Activated T-cell treated with anti-CD3 and anti-CD28 coated beads, Interleukin-2, amount 50 U/mL, for 72 hours (primary cell): ENCODE measurements at regions not wholly inside any gene's neighbourhood (a gene's known extent, or its start where the extent isn't known, plus 50 kb on each side); places are given as distances from the start of the nearest gene placed in this dataset.

Experiments
- ATAC-seq, 2 donors: fragments of 150-1000 bp; cut with Tn5 transposase; replicated peaks in 1 of 2; 2 replicates each; pipeline ENCODE4 v1.10.0; 2021; ENCODE audit warnings: moderate library complexity in 2 of 2, mild to moderate bottlenecking in 1 of 2
- DNase-seq, 2 donors: peaks; one replicate each; pipeline ENCODE4 v3.0.0; 2021 to 2022; ENCODE audit warnings: mixed read lengths in 1 of 2
- H3K27ac Mint-ChIP-seq: one replicate; pipeline ENCODE4 v1.8.0; 2022; ENCODE audit warnings: mild to moderate bottlenecking, moderate library complexity, mixed read lengths
- H3K27me3 Mint-ChIP-seq: one replicate; pipeline ENCODE4 v1.8.0; 2022; ENCODE audit warnings: low read depth, mixed read lengths
- H3K36me3 Mint-ChIP-seq, 2 donors: one replicate each; pipeline ENCODE4 v1.8.0; 2022; ENCODE audit warnings: mixed read lengths in 2 of 2, mild to moderate bottlenecking in 1 of 2; ENCODE audit not compliant: insufficient read depth in 2 of 2
- H3K4me1 Mint-ChIP-seq: one replicate; pipeline ENCODE4 v1.8.0; 2022; ENCODE audit warnings: low read depth, mixed read lengths
- H3K4me3 Mint-ChIP-seq, 2 donors: one replicate each; pipeline ENCODE4 v1.8.0; 2022; ENCODE audit warnings: mild to moderate bottlenecking in 2 of 2, mixed read lengths in 2 of 2, moderate library complexity in 2 of 2
- H3K9me3 Mint-ChIP-seq, 2 donors: one replicate each; pipeline ENCODE4 v1.8.0; 2022; ENCODE audit warnings: mixed read lengths in 2 of 2

GRCh38 chr15:58235961-58236360 lies 97.8 kb downstream of the AQP9 start:
- no peaks in the 10 kb centered on the region for H3K36me3 Mint-ChIP-seq
- no peak overlapping the region for H3K4me3 Mint-ChIP-seq
- ATAC-seq (no peak), DNase-seq (no peak)
- no peak overlapping the region for H3K27ac Mint-ChIP-seq
- no peaks in the 10 kb centered on the region for H3K9me3 Mint-ChIP-seq
- H3K27me3 Mint-ChIP-seq = peaks cover under 1% of the 10 kb centered on the region
- no peaks in the 10 kb centered on the region for H3K4me1 Mint-ChIP-seq

GRCh38 chr15:58240191-58240932 lies 102.2 kb downstream of the AQP9 start:
- DNase-seq (no peak), ATAC-seq (no peak)
- Mint-ChIP-seq H3K27ac (no peak overlapping the region), H3K36me3 (no peaks in the 10 kb centered on the region), H3K4me3 (no peak overlapping the region), H3K27me3 (no peaks in the 10 kb centered on the region), H3K4me1 (no peaks in the 10 kb centered on the region), H3K9me3 (no peaks in the 10 kb centered on the region)

GRCh38 chr15:58241872-58242271 lies 103.7 kb downstream of the AQP9 start:
- Mint-ChIP-seq H3K4me3 (no peak overlapping the region), H3K27me3 (no peaks in the 10 kb centered on the region), H3K9me3 (no peaks in the 10 kb centered on the region), H3K36me3 (no peaks in the 10 kb centered on the region), H3K27ac (no peak overlapping the region), H3K4me1 (no peaks in the 10 kb centered on the region)
- ATAC-seq = no peak
- no peak for DNase-seq

GRCh38 chr15:58243070-58243469 lies 104.9 kb downstream of the AQP9 start:
- no peak for ATAC-seq
- no peak overlapping the region for H3K27ac Mint-ChIP-seq
- H3K27me3 Mint-ChIP-seq = no peaks in the 10 kb centered on the region
- H3K4me3 Mint-ChIP-seq = no peak overlapping the region
- H3K9me3 Mint-ChIP-seq = no peaks in the 10 kb centered on the region
- DNase-seq = no peak
- no peaks in the 10 kb centered on the region for H3K36me3 Mint-ChIP-seq
- no peaks in the 10 kb centered on the region for H3K4me1 Mint-ChIP-seq

- DNase-seq (no peak), ATAC-seq (no peak)
- Mint-ChIP-seq H3K36me3 (no peaks in the 10 kb centered on the region), H3K4me1 (peaks cover 2% of the 10 kb centered on the region), H3K4me3 (no peak overlapping the region), H3K27ac (no peak overlapping the region), H3K9me3 (no peaks in the 10 kb centered on the region), H3K27me3 (no peaks in the 10 kb centered on the region)
Observed at GRCh38 chr15:58244536-58244935, 106.4 kb downstream of the AQP9 start.

GRCh38 chr15:58246041-58246440 lies 107.9 kb downstream of the AQP9 start:
- Mint-ChIP-seq H3K4me1 (peaks cover 13% of the 10 kb centered on the region), H3K27me3 (no peaks in the 10 kb centered on the region), H3K4me3 (no peak overlapping the region), H3K9me3 (no peaks in the 10 kb centered on the region), H3K27ac (no peak overlapping the region), H3K36me3 (no peaks in the 10 kb centered on the region)
- no peak for ATAC-seq
- no peak for DNase-seq

- no peak overlapping the region for H3K4me3 Mint-ChIP-seq
- no peak for DNase-seq
- no peaks in the 10 kb centered on the region for H3K36me3 Mint-ChIP-seq
- peaks cover 13% of the 10 kb centered on the region for H3K4me1 Mint-ChIP-seq
- no peaks in the 10 kb centered on the region for H3K9me3 Mint-ChIP-seq
- H3K27ac Mint-ChIP-seq = no peak overlapping the region
- no peak for ATAC-seq
- H3K27me3 Mint-ChIP-seq = no peaks in the 10 kb centered on the region
Observed at GRCh38 chr15:58247855-58248842, 110.0 kb downstream of the AQP9 start.

- H3K4me1 Mint-ChIP-seq = peaks cover 13% of the 10 kb centered on the region
- H3K4me3 Mint-ChIP-seq = peak overlapping the region; percentile 66 to 79
- H3K36me3 Mint-ChIP-seq = no peaks in the 10 kb centered on the region
- ATAC-seq = peak; percentile 51 to 60
- peak overlapping the region; percentile 36 for H3K27ac Mint-ChIP-seq
- DNase-seq = no peak
- no peaks in the 10 kb centered on the region for H3K27me3 Mint-ChIP-seq
- H3K9me3 Mint-ChIP-seq = no peaks in the 10 kb centered on the region
Observed at GRCh38 chr15:58249646-58250312, 111.6 kb downstream of the AQP9 start.

GRCh38 chr15:58252586-58253323 lies 114.6 kb downstream of the AQP9 start:
- no peaks in the 10 kb centered on the region for H3K36me3 Mint-ChIP-seq
- ATAC-seq (no peak), DNase-seq (no peak)
- no peaks in the 10 kb centered on the region for H3K27me3 Mint-ChIP-seq
- no peak overlapping the region for H3K27ac Mint-ChIP-seq
- H3K4me1 Mint-ChIP-seq = peaks cover 13% of the 10 kb centered on the region
- no peak overlapping the region for H3K4me3 Mint-ChIP-seq
- no peaks in the 10 kb centered on the region for H3K9me3 Mint-ChIP-seq

GRCh38 chr15:58257776-58258325 lies 119.7 kb downstream of the AQP9 start:
- no peaks in the 10 kb centered on the region for H3K36me3 Mint-ChIP-seq
- DNase-seq = no peak
- no peaks in the 10 kb centered on the region for H3K27me3 Mint-ChIP-seq
- no peak for ATAC-seq
- H3K4me3 Mint-ChIP-seq = no peak overlapping the region
- no peak overlapping the region for H3K27ac Mint-ChIP-seq
- no peaks in the 10 kb centered on the region for H3K4me1 Mint-ChIP-seq
- H3K9me3 Mint-ChIP-seq = no peaks in the 10 kb centered on the region

- ATAC-seq (no peak), DNase-seq (no peak)
- peaks cover 3% of the 10 kb centered on the region for H3K4me1 Mint-ChIP-seq
- no peaks in the 10 kb centered on the region for H3K36me3 Mint-ChIP-seq
- H3K27ac Mint-ChIP-seq = no peak overlapping the region
- no peak overlapping the region for H3K4me3 Mint-ChIP-seq
- no peaks in the 10 kb centered on the region for H3K9me3 Mint-ChIP-seq
- no peaks in the 10 kb centered on the region for H3K27me3 Mint-ChIP-seq
Observed at GRCh38 chr15:58258501-58259292, 120.5 kb downstream of the AQP9 start.

- H3K36me3 Mint-ChIP-seq = no peaks in the 10 kb centered on the region
- ATAC-seq (no peak), DNase-seq (no peak)
- H3K27me3 Mint-ChIP-seq = no peaks in the 10 kb centered on the region
- H3K4me3 Mint-ChIP-seq = no peak overlapping the region
- H3K9me3 Mint-ChIP-seq = no peaks in the 10 kb centered on the region
- H3K27ac Mint-ChIP-seq = no peak overlapping the region
- H3K4me1 Mint-ChIP-seq = peaks cover 10% of the 10 kb centered on the region
Observed at GRCh38 chr15:58260205-58260724, 122.1 kb downstream of the AQP9 start.
